ENCODE measurements at regions not wholly inside any gene's neighbourhood (a gene's known extent, or its start where the extent isn't known, plus 50 kb on each side); places are given as distances from the start of the nearest gene placed in this dataset.
A peak's percentile ranks its signal among the peaks of the same experiment; 100 is the strongest.

DNA sequence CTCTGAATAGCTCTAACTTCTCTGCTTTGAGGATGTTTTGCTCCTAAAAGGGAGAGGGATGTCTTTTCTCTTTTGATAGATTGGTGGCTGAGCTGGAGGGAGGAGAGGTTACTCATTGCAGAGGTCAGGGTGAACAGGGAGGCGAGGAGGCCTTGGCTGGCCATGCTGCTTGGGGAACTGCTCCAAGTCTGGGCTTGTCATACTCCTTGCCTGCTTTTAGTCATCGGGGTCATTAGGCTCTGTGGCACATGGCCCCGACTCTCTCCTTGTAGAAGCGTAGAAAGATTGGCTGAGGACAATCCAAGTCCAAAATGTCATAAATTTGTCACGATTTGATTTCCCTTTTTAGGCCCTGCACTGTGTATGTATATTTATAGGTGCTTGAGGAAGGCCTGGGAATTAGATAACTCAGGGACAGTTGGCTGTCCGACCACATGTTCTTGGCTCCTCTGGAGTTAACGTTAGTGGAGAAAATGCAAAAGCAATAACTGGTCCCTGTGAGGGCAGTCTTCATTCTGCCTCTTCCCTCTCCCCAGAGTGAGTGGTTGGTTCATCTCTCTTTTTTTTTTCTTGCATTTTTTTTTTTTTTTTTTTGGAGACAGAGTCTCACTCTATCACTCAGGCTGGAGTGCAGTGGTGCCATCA lies 160.1 kb downstream of the SCP2D1 start:
- Histone ChIP-seq H3K27ac (no peak overlapping the region), H3K36me3 (no peaks in the 10 kb centered on the region)
- no peak for DNase-seq

DNA sequence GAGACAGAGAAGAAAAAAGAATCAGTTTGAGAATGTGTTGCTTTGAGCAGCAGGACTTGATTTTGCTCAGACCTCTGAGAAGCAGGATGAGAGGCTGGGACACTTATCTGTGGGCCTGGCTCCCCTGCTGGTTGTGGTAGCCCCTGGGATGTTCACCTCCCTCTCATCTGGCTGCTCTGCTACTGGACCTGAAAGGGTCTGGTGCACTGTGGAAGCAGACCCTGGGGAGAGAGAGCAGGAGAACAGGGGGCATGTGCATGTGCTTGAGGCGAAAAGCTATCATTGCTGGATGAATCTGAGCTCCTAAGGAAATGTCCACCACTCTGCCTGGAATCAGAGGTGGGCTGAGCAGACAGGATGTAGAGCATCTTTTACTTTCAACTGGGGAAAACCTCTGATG lies 161.1 kb downstream of the SCP2D1 start:
- intact Hi-C loops (cut with DNase I): no loop called here

More for the DNA sequence above, 160.1 kb downstream of the SCP2D1 start:
- TF ChIP-seq, protein P1, sequence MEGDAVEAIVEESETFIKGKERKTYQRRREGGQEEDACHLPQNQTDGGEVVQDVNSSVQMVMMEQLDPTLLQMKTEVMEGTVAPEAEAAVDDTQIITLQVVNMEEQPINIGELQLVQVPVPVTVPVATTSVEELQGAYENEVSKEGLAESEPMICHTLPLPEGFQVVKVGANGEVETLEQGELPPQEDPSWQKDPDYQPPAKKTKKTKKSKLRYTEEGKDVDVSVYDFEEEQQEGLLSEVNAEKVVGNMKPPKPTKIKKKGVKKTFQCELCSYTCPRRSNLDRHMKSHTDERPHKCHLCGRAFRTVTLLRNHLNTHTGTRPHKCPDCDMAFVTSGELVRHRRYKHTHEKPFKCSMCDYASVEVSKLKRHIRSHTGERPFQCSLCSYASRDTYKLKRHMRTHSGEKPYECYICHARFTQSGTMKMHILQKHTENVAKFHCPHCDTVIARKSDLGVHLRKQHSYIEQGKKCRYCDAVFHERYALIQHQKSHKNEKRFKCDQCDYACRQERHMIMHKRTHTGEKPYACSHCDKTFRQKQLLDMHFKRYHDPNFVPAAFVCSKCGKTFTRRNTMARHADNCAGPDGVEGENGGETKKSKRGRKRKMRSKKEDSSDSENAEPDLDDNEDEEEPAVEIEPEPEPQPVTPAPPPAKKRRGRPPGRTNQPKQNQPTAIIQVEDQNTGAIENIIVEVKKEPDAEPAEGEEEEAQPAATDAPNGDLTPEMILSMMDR (IDR thresholded peaks at IDR 0.05): no peak
- no peaks in the 10 kb centered on the region for H3K9me3 ChIP-seq
- intact Hi-C loops (cut with DNase I): no loop called here
- no peaks in the 10 kb centered on the region for H3K27me3 ChIP-seq
- peak; percentile 45 for ATAC-seq
- H3K4me1 ChIP-seq: no peaks in the 10 kb centered on the region
- H3K4me3 ChIP-seq: no peak overlapping the region

DNA sequence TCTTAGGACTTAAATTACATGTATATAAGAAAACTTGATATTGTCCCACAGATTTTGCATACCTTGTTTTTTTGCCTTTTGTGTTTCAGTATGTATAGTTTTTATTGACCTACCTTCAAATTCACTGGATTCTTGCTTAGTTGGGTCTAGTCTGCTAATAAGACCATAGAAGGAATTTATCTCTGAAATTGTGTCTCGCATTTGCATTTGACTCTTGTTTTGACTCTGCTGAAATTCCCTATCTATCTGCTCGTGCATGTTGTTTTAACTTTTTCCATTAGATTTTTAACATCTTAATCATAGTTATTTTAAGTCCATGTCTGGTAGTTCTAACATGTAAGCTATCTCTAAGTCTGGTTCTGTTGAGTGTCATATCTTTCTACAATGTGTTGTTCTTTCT lies 163.9 kb downstream of the SCP2D1 start:
- no peak for ATAC-seq
- intact Hi-C loops (cut with DNase I): no loop called here
- H3K9me3 ChIP-seq: no peaks in the 10 kb centered on the region
- no peaks in the 10 kb centered on the region for H3K4me1 ChIP-seq
- H3K4me3 ChIP-seq: no peak overlapping the region
- TF ChIP-seq, protein P1 (IDR thresholded peaks at IDR 0.05): no peak
- no peak overlapping the region for H3K27ac ChIP-seq
- DNase-seq: no peak
- no peaks in the 10 kb centered on the region for H3K27me3 ChIP-seq
- no peaks in the 10 kb centered on the region for H3K36me3 ChIP-seq

More for the DNA sequence above, 161.1 kb downstream of the SCP2D1 start:
- Histone ChIP-seq H3K27ac (no peak overlapping the region), H3K4me3 (no peak overlapping the region), H3K36me3 (no peaks in the 10 kb centered on the region), H3K27me3 (no peaks in the 10 kb centered on the region), H3K4me1 (no peaks in the 10 kb centered on the region), H3K9me3 (no peaks in the 10 kb centered on the region)
- DNase-seq: no peak
- ATAC-seq: no peak
- TF ChIP-seq, protein P1 (IDR thresholded peaks at IDR 0.05): no peak

DNA sequence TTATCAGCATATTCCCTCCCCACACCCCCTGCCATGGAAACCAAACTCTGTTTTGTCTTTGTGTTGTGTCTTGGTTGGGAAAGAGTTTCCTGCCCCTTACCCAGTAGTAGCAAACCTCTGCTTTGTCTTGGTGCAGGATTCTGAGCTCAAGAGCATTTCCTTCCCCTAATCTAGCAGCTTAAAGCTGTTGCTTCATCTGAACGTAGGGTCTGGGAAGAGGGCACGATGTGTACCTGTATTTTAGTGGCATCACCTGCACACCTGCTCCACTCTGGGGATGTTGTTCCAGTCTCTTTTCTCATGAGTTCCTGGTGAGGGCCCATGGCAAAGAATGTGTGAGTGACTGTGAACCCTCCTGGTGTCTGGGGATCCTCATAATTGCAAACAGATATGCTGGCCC lies 164.7 kb downstream of the SCP2D1 start:
- ATAC-seq (no peak), DNase-seq (no peak)
- H3K36me3 ChIP-seq: no peaks in the 10 kb centered on the region
- TF ChIP-seq, protein P1 (IDR thresholded peaks at IDR 0.05): no peak
- no peak overlapping the region for H3K27ac ChIP-seq
- intact Hi-C loops (cut with DNase I): no loop called here
- H3K4me3 ChIP-seq: no peak overlapping the region
- H3K4me1 ChIP-seq: no peaks in the 10 kb centered on the region
- no peaks in the 10 kb centered on the region for H3K27me3 ChIP-seq
- H3K9me3 ChIP-seq: no peaks in the 10 kb centered on the region

DNA sequence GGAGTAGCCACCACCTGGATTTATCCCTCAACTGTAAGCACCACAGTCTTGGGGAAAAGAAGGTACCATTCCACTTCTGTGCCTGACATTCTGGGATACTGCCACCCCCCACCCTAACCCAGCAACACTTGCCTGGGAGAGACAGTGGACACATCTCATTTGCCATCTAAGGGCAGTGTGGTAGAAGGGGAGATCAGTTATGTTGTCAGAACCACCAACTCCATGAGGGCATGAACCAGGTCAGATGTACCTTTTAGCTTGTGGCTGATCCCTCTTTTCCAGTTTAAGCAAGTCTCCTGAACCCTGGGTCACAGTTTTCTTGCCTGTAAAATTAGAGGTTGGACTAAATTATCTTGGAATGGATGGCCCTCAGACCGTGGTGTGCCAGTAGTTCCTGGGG lies 165.5 kb downstream of the SCP2D1 start:
- DNase-seq (no peak), ATAC-seq (no peak)
- H3K9me3 ChIP-seq: no peaks in the 10 kb centered on the region
- H3K4me1 ChIP-seq: no peaks in the 10 kb centered on the region
- intact Hi-C loops (cut with DNase I): no loop called here
- H3K27ac ChIP-seq: no peak overlapping the region
- TF ChIP-seq, protein P1 (IDR thresholded peaks at IDR 0.05): no peak
- H3K27me3 ChIP-seq: no peaks in the 10 kb centered on the region
- no peak overlapping the region for H3K4me3 ChIP-seq
- H3K36me3 ChIP-seq: no peaks in the 10 kb centered on the region

Measured in left lung (tissue), 4 donors.